ENCODE measurements at regions not wholly inside any gene's neighbourhood (a gene's known extent, or its start where the extent isn't known, plus 50 kb on each side); places are given as distances from the start of the nearest gene placed in this dataset.

GRCh38 chr1:190579552-190580193 is 102.0 kb upstream of the BRINP3 start:
- TF ChIP-seq CTCF (IDR thresholded peaks at IDR 0.05; ENCODE audit: borderline replicate concordance, control extremely low read depth, extremely low read depth, insufficient read depth, missing control alignments): no peak
- no peak for DNase-seq (ENCODE audit: low spot score)
- in situ Hi-C loops (cut with MboI; ENCODE audit: low sequenced_read_pairs, unreplicated experiment): no loop called here

GRCh38 chr1:190583862-190584261 is 106.2 kb upstream of the BRINP3 start:
- in situ Hi-C loops (cut with MboI; ENCODE audit: low sequenced_read_pairs, unreplicated experiment): no loop called here
- no peak for TF ChIP-seq CTCF (IDR thresholded peaks at IDR 0.05; ENCODE audit: borderline replicate concordance, control extremely low read depth, extremely low read depth, insufficient read depth, missing control alignments)
- DNase-seq (ENCODE audit: low spot score): no peak

GRCh38 chr1:190588424-190588823 is 110.8 kb upstream of the BRINP3 start:
- no peak for DNase-seq (ENCODE audit: low spot score)
- in situ Hi-C loops (cut with MboI; ENCODE audit: low sequenced_read_pairs, unreplicated experiment): no loop called here
- no peak for TF ChIP-seq CTCF (IDR thresholded peaks at IDR 0.05; ENCODE audit: borderline replicate concordance, control extremely low read depth, extremely low read depth, insufficient read depth, missing control alignments)

- DNase-seq (ENCODE audit: low spot score): no peak
- no peak for TF ChIP-seq CTCF (IDR thresholded peaks at IDR 0.05; ENCODE audit: borderline replicate concordance, control extremely low read depth, extremely low read depth, insufficient read depth, missing control alignments)
- in situ Hi-C loops (cut with MboI; ENCODE audit: low sequenced_read_pairs, unreplicated experiment): no loop called here
Observed at GRCh38 chr1:190595438-190595837, 117.8 kb upstream of the BRINP3 start.

GRCh38 chr1:190597294-190597693 is 119.6 kb upstream of the BRINP3 start:
- no peak for DNase-seq (ENCODE audit: low spot score)
- in situ Hi-C loops (cut with MboI; ENCODE audit: low sequenced_read_pairs, unreplicated experiment): no loop called here
- TF ChIP-seq CTCF (IDR thresholded peaks at IDR 0.05; ENCODE audit: borderline replicate concordance, control extremely low read depth, extremely low read depth, insufficient read depth, missing control alignments): no peak

GRCh38 chr1:190599670-190600069 is 122.0 kb upstream of the BRINP3 start:
- DNase-seq (ENCODE audit: low spot score): no peak

More at GRCh38 chr1:190599670-190600069, 122.0 kb upstream of the BRINP3 start:
- in situ Hi-C loops (cut with MboI; ENCODE audit: low sequenced_read_pairs, unreplicated experiment): no loop called here
- TF ChIP-seq CTCF (IDR thresholded peaks at IDR 0.05; ENCODE audit: borderline replicate concordance, control extremely low read depth, extremely low read depth, insufficient read depth, missing control alignments): no peak

Data from GM13976 (cell line).